NCI-H1694 (cell line): ENCODE measurements at regions not wholly inside any gene's neighbourhood (a gene's known extent, or its start where the extent isn't known, plus 50 kb on each side); places are given as distances from the start of the nearest gene placed in this dataset.

Source experiments
- DNase-seq: peaks from one replicate; lab custom pipeline; 2025; lab: John Stamatoyannopoulos, UW

DNA sequence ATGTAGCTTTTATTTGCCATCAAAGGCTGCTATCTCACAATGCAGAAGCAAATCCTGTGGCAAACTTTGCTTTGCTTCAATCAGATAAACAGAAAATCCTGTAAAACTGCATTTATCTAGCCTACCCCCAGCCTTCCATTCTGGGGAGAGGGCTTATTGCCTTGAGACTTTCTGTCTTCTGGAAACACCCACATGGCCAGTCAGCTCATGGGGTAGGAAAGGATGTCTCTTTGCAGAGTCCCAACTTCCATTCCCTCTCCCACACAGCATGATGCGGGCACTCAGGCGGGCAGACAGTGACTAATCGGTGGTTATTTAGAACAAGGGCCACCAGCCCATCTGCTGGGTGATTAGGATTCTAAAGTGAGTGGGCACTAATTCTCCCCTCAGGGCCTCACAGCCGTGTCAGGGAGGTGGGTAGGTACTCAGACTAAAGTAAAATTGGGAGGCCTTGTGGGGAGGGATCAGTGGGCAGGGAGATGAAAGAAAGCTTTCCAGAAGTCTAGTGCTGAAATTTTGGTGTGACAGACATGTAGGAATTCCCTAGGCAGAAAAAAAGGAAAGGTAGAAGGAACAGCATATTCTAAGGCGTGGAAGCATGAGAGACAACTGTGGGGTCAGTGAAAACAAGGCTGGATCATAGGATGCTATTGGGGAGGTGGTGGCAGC is 720.5 kb downstream of the VRK1 start:
- no peak for DNase-seq

DNA sequence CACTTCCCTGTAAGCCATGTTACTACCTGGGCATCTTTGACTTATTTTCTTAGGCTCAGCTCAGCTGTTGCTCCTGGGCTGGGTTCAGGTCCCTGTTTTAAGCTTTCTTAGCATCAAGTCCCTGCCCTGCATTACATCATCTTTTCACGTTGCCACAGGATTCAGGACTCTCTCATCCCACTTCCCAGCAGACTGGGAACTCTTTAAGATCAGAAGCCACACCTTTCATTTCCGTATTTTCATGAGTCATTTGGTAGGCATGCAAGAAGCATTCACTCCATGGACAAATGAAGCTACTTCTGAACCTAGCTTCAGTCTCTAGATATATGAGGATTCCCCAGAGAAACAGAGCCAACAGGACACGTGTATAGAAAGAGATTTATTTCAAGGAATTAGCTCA is 726.8 kb downstream of the VRK1 start:
- DNase-seq: no peak

DNA sequence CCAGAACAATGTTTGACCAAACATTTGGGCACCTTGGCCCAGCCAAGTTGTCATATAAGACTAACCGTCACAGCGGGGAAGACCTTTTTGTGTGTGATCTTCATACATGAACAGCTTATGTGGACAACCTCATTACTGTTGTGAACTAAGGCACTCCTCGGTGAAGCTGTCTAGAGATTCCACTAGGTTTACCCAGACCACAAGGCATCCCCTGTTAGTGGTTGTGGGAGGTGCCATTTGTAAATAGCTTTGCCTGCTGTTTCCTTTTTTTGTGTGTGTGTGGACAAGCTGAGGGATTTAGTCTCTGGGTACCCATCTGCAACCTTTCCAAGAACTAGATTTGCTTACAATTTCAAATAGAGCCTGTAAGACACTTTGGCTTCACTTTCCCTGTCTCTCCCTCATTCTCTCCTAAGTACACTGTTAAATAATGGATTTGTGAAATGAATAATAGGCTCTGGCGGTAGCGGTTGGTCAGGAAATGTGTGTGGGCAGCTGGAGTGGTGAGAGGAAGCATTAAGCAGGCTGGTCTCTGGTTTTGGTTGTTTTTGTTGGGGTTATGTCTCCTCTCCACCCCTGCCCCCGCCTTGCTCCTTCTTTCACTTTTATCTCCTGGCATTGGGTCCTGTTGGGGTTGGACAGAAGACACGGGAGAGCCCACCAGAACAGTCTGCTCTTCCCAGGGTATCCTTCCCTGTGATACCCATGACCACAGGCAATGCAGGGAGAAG is 727.6 kb downstream of the VRK1 start:
- no peak for DNase-seq

DNA sequence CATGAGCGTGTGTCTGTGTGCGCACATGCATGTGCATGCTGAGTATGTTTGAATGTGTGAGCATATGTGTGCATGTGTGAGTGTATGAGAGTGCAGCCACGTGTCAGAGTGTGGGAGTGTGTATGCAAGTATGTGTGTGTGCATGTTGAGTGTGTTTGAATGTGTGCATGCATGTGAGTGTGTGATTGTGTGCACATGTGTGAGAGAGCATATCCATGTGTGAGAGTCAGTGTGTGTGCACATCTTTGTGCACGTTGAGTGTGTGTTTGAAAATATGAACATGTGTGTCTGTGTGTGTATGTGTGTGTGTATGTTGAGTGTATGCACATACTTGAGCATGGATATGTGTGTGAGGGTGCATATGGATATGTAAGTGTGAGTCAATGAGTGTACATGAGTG is 730.8 kb downstream of the VRK1 start:
- no peak for DNase-seq

DNA sequence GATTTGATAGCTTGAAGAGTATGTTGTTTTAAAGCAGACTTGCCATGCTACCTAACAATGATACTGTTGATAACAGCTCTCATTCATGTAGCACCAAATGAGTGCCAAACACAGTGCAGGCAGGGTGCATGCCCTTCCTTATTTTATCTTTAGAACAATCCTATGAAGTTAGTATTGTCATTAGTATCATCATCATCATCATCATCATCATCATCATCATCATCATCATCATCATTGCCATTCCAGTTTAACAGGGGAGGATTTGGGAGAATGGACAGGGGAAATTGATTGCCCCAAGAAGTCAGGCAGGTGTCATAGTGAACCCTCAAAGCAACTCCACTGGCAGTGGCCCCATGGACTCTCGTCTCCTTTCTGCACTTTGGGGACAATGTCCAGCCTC is 734.9 kb downstream of the VRK1 start:
- no peak for DNase-seq

DNA sequence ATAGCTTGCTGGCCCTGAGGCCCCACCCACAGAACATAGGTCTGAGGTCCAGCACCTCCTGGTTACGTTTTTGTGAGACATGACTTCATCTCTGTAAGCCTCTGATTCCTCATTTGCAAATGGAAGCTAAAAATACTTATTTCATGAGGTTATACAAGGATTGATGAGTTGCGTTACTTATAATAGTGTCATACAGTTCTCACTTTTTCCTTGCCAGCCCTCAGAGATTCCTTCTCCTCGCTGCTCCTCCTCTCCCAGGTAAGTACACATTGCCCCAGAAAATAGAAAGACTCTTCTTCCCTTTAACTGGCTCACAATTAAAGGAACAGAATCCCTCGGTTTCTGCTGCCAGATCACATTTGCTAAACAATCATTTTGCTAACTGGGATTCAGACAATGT is 739.2 kb downstream of the VRK1 start:
- DNase-seq: no peak

DNA sequence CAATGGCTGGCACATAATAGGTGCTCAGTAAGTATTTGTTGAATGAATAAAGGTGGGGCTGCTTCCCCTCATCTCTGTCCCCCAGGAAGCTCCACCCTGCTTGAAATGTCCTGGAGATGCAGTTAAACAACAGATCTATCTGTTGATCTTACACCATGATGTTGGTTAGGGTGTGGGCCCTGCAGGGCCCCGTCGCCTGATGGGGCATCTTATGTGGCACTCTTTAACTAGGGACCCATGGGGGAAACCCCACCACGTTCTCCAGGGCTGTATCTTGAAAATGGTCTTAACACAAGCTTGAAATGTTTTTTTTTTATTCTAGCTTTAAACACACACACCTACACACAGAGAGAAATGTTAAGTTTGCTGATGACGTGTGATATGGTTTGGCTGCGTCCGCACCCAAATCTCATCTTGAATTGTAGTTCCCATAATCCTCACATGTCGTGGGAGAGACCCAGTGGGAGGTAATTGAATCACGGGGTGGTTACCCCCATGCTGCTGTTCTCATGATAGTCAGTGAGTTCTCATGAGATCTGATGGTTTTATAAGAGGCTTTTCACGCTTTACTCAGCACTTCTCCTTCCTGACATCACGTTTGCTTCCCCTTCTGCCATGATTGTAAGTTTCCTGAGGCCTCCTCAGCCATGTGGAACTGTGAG is 741.7 kb downstream of the VRK1 start:
- DNase-seq: no peak

DNA sequence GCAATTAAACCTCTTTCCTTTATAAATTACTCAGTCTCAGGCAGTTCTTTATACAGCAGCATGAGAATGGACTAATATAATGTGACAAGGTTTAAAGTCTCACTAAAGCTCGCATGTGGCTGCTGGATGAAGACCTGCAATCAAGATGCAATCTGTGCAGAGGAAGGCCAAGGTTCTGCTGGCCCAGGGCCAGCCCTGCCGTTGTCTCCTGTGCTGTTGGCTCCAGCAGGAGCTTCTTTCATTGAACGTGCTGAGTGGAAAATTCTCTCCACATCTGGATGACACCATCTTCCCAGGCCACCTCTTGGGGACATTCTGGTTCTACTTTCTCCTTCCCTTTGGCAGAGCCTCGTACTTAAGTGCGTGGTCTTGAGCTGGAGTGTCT is 742.2 kb downstream of the VRK1 start:
- no peak for DNase-seq

DNA sequence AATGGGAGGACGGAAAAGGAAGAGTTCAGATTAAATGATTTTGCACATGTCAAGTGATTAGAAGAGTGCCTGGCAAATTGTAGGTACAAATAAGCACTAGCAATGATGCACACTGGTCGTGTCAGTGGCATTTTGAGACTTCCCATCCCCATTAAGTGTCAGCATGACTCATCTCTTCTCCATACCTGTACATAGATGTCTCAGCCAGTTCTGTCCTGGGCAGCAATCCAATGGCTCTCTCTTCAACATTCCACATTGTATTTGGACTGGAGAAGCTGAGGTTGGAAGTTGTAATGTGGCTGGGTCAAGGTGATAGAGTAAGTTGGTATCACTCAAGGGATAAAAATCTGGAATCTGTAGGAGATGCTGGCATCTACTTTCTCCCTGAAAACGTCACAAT is 742.7 kb downstream of the VRK1 start:
- DNase-seq: no peak

DNA sequence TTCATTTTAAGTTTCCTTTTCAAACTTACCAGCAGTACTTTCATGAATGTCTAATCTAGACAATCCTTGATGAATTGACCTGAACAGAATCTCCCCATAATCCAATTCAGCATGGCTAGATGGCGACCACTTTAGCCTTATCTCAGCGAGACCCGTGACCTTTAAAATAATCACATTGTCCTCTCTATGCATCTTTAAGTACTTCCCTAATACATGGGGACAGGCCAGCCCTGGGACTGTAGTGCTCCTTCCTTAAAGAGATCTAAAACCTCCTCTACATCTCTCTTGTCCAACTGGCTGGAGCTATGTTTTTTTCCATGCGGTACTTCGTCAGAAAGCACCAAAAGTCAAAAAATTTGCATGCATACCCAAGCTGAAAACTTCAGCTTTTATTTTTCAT is 746.0 kb downstream of the VRK1 start:
- no peak for DNase-seq

DNA sequence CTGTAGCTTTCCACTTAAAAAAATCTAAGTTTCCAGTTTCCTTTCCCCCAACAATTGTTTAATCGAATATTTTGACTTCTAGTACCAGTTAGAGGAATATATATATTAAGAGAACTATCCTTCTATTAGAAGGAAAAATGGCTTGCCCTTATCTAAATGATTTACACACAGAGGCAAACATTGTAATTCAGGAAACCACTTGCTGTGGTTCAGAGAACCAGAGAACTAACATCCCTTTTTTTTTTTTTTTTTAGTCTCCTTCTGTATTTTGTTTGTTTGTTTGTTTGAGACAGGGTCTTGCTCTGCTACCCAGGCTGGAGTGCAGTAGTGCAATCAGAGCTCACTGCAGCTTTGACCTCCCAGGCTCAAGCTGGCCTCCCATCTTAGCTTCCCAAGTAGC is 746.6 kb downstream of the VRK1 start:
- no peak for DNase-seq

DNA sequence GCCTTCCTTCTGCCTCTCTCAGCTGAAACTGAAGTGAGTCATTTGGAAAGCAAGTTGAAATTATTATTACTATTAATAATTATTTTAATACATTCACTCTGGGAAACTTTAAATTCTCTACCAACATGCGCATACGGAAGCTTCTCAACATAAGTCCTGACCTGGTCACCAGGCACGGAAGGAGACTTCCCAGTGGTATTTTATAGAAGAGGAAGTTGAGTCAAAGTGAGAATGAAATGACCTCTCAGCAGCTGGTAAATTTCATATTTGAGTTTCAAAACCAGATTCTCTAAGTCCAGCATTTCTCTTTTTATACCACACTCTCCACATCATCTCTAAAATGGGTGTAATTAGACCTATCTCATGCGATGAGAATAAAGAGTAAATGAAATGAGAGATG is 747.4 kb downstream of the VRK1 start:
- DNase-seq: no peak

DNA sequence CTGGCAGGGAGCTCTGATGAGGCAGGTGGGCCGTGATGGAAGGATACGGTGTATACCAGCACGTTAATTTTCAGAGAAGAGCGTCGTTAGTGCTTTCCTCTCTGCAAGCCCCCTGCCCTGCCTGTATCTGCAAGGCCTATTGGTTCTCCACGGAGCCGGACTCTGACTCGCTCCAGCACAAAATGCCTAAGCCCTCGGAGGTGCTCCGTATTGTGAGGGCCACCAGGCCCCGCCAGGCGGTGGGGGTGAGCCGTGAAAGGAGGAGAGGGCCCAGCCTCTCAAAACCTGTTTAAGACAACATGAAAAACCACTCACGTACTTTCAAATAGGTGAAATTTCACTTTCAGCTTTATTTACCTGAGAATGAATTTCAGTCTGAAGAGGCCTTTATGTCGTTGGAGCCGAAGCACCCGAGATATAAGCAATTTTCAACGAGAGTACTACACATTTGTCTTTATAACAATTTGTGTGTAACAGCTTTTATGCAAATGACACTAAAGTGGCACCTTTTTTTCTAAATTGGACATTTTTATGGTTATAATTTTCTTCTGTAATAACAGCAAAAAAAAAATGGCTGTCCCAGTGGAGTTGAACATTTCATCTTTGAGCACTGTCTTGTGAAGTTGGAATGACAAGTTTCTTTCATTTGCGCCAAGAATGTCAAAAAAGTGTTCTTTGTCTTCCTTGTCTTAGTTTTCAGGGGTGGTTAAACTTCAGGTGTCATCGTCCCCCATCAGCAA is 749.5 kb downstream of the VRK1 start:
- no peak for DNase-seq

DNA sequence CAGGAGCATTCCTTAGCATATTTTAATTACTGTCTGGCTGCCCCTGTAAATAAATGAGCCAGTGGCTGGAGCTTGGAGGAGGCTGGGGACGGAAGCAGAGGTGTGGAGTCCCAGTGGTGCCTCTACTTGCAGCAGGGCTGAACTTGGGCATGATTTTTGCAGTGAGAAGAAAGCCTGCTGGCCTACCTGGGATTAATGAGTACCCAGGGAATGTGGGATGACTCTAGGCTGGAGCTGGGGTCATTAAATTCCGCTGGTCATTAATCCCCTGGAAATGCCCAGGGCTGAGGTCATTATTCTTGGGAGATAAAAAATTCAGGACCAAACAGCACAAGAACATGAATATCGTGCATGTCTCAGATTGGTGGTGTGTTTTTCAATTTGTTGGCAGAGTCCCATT is 753.3 kb downstream of the VRK1 start:
- no peak for DNase-seq

DNA sequence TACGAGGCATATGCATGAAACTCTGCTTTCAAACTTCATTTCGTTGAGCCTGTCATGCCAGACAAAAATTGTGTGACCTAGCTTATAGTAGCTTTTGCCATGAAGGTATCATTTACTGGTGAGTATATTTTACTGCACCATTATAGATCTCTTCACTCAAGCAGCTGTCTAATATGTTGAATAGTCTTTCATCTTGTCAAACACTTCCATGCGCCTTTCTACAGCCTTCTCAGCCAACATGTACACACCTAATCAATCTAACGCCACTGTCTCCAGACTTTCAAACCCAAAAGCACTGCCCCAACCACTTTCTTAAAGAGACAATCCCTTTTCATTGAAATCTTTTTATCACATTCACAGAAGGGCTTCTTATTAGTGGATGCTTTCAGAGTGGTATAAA is 757.4 kb downstream of the VRK1 start:
- no peak for DNase-seq

DNA sequence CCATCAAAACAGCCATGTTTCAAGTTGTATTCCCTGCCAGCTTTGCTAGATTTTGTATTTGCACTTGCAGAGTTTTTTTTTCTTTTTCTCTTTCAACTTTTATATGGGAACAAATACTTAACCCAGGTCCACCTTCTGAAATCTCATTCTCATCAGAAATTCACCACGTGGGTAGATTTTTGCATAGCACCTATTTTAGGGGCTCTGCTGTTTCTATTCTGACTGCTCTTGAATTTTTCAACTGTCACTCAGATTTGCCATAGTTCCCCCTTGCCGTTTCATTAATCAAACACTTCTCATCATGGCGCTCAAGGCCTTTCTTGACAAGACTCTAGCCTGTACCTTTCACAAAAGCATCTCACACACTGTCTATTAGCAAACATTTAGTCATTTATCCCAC is 767.2 kb downstream of the VRK1 start:
- DNase-seq: no peak

DNA sequence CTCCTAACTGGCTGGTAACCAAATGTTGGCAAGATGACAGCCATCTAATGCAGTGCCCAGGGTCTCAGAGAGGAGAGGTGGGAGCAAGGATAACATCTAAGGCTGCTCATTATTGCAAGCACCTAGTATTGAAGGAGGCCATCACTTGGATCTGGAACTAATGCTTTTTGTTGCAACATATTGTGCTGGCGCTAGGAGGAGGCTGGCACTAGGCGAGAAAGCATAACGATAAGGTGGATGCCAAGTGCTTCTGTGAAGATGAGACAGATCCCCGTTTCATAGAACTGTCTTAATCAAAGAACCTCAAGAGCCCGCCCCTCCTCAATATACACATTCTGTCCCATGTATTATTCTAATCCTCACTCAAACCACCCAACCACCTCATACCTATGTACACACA is 774.0 kb downstream of the VRK1 start:
- no peak for DNase-seq

DNA sequence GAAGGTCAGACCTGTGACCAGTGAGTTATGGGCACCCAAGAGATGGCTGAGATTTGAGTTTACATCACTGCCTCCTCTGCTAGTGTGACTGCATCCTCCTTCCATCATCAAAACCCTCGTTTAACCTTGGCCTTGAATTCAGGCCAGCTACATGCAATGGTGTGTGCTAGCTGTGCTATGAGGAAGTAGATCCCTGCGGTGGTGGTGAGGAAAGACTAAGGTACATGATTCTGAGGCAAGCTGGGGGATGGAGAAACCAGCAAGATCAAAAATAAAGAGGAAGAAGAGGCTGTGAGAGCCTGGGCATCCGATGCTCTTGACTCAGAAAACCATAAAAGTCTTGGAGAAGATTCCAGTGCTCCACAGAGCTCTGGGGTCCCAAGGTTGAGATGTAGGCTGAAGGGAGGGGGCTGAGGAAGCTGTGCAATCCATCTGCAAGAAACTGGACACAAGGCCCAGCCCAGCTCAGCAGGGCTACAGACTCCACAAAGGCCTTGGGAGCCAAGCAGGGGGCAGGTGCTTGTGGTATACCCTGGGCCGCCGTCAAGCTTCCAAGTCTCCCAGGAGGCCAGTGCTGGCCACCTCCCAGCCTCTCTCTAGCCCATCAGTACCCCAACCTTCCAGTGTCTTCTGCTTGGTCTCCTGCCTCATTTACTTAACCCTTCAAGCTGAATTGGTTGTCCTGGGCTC is 774.8 kb downstream of the VRK1 start:
- DNase-seq: no peak

DNA sequence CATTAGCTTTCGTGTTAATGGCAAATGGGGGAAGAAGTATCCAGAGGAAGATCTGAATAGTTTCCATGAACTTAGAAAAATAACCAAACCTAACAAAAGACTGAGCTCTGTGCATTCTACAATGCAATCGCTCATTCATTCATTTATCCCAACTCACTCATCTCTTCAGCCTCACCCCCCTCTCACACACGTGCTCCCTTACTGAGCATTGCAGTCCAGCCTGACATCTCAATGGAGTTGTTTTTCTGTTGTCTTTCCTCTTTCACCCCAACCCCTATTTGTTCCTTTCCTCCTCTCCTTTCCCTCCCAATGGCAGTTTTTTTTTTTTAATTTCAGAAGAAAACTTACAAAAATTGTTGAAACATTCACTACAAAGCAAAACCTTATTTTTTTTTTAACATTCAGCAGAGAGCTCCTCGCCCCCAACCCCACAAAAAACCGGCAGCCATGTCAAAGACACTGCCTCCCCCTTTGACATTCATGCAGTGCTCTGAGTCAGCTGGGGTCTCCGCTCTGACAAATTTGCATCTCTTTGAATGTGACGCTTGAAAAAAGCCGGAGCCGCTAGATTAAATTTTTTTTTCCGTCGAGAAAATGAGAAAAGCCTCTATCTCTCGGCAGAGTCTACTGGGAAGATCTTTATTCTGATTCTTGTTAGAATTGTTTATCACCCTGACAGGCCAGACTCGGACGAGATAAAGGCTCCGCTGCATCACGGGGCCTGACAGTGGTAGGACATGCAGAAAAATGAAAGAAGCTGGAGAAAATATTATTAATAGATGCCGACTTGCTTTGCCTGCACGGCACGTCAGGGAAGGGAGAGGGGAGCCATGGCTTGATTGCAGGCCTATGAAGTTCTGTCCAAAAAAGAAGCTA is 775.6 kb downstream of the VRK1 start:
- DNase-seq: no peak

DNA sequence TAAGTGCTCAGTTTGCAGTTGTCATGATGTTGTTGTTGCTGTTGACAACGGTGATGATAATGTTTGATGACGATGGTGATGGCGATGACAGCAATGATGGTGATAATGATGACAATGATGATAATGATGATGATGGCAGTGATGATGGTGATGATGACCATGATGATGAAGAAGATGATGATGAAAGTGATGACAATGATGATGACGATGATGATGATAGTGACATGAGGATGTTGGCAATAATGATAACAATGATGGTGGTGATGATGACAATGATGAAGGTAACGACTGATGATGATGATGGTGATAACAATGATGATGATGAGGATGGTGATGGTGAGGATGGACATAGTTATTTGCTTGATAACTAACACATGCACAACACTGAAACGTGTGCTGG is 778.5 kb downstream of the VRK1 start:
- no peak for DNase-seq

DNA sequence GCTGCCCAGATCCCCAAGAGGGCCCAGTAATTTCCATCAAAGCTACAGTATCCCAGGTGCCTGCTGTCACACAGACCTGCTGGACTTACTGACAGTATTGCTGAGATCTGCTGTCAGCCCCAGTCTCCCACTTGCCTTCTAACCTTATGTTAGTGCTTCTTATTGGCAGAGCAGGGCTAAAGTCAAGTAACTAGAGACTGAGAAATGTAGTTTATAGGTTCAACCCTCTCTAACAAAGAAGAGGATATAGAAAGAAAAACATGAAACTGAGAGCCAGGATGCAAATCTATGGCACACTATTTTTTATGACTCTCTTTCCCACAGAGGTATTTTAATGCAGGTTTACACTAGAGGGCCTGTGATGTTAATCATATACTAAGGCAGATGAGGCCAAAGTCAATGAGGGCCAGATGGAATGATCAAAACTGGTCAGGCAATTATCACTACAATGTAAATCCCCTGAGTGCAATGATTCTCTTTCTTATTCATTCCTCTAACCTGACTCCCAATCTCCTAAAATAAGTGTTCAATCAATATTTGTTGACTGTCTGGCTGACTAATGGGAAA is 781.9 kb downstream of the VRK1 start:
- no peak for DNase-seq
